BE2C (cell line): ENCODE measurements at regions not wholly inside any gene's neighbourhood (a gene's known extent, or its start where the extent isn't known, plus 50 kb on each side); places are given as distances from the start of the nearest gene placed in this dataset.

Experiments used
- DNase-seq: peaks from one replicate; pipeline ENCODE4 v3.0.0-alpha.2; 2020
- H3K27me3 ChIP-seq: fragments of 250-450 bp; sonication (Bioruptor Pico); 2 replicates; pipeline ENCODE4 v1.5.1; 2020; ENCODE audit warnings: mild to moderate bottlenecking
- H3K36me3 ChIP-seq: fragments of 250-450 bp; sonication (Bioruptor Pico); 2 replicates; pipeline ENCODE4 v1.5.1; 2020; ENCODE audit warnings: mild to moderate bottlenecking
- H3K4me1 ChIP-seq: fragments of 250-450 bp; sonication (Bioruptor Pico); 2 replicates; pipeline ENCODE4 v1.5.1; 2020
- H3K4me3 ChIP-seq: 2 replicates; pipeline ENCODE4 v1.5.1; 2011; ENCODE audit warnings: low read depth, low read length
- H3K9me3 ChIP-seq: fragments of 250-450 bp; sonication (Bioruptor Pico); 2 replicates; pipeline ENCODE4 v1.5.1; 2020
- TF ChIP-seq, protein P1 (sequence below): IDR thresholded peaks from 2 replicates; pipeline ENCODE4 v1.5.1; 2012; ENCODE audit warnings: mild to moderate bottlenecking, low read depth, low read length

DNA sequence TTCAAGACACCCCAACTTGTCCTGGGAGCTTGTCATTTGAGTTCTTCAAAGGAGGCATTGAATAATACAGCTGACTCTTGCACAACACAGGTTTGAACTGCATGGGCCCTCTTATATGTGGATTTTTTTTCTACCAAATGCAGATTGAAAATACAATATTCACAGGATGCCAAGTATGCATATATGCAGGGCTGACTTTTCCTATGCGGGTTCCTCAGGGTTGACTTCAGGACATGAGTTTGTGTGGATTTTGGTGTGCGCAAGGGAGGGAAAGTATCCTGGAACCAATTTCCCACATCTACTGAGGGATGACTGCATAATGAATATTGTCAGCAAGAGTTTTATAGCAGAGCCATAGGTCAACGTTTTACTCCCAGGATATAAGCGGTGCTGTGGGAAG, 70.0 kb upstream of the RALY start:
- TF ChIP-seq, protein P1, sequence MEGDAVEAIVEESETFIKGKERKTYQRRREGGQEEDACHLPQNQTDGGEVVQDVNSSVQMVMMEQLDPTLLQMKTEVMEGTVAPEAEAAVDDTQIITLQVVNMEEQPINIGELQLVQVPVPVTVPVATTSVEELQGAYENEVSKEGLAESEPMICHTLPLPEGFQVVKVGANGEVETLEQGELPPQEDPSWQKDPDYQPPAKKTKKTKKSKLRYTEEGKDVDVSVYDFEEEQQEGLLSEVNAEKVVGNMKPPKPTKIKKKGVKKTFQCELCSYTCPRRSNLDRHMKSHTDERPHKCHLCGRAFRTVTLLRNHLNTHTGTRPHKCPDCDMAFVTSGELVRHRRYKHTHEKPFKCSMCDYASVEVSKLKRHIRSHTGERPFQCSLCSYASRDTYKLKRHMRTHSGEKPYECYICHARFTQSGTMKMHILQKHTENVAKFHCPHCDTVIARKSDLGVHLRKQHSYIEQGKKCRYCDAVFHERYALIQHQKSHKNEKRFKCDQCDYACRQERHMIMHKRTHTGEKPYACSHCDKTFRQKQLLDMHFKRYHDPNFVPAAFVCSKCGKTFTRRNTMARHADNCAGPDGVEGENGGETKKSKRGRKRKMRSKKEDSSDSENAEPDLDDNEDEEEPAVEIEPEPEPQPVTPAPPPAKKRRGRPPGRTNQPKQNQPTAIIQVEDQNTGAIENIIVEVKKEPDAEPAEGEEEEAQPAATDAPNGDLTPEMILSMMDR: no peak
- Histone ChIP-seq H3K9me3 (no peaks in the 10 kb centered on the region), H3K4me1 (peaks cover 9% of the 10 kb centered on the region)

DNA sequence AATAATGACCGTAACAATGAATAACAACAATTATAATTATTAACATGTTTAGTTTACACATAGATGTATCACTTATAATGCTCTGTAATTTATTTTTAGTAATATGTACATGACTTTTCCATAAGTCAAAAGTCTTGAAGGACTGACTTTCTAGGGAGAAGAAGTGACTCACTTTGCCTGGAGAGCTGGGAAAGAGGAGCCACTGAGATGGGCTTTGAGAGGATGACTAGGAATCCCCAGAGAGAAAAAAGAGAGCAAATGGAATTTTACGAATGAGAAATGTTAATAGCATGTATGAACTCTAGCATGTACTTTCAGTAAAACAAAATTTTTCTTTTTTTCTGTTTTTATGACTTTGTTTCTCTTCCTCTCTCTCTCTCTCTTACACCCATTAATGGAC, 67.8 kb upstream of the RALY start:
- Histone ChIP-seq H3K4me3 (no peak overlapping the region), H3K27me3 (no peaks in the 10 kb centered on the region), H3K9me3 (no peaks in the 10 kb centered on the region), H3K36me3 (no peaks in the 10 kb centered on the region), H3K4me1 (peaks cover 9% of the 10 kb centered on the region)
- DNase-seq: no peak
- TF ChIP-seq, protein P1: no peak

More for the DNA sequence above, 70.0 kb upstream of the RALY start:
- Histone ChIP-seq H3K36me3 (no peaks in the 10 kb centered on the region), H3K4me3 (no peak overlapping the region), H3K27me3 (no peaks in the 10 kb centered on the region)
- DNase-seq: no peak

DNA sequence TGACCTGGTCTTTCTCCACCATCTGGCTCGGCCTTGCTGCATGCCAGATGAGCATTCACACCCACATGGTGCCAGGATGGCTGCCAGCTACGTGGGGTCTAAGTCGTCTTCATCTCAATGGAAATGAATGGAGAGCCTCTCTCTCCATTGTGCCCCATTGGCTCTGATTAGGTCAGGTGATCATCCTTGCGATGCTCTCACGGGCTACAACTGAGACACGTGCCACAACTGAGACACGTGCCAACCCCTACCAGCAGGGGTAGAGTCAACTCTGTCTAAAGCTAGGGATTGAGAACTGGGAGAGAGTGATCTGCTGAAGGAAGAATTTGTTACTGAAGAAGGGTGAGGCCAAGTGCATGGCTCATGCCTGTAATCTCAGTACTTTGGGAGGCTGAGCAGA, 67.3 kb upstream of the RALY start:
- no peak overlapping the region for H3K4me3 ChIP-seq
- H3K4me1 ChIP-seq: peaks cover 9% of the 10 kb centered on the region
- TF ChIP-seq, protein P1: no peak
- no peak for DNase-seq
- no peaks in the 10 kb centered on the region for H3K36me3 ChIP-seq
- no peaks in the 10 kb centered on the region for H3K27me3 ChIP-seq
- no peaks in the 10 kb centered on the region for H3K9me3 ChIP-seq

DNA sequence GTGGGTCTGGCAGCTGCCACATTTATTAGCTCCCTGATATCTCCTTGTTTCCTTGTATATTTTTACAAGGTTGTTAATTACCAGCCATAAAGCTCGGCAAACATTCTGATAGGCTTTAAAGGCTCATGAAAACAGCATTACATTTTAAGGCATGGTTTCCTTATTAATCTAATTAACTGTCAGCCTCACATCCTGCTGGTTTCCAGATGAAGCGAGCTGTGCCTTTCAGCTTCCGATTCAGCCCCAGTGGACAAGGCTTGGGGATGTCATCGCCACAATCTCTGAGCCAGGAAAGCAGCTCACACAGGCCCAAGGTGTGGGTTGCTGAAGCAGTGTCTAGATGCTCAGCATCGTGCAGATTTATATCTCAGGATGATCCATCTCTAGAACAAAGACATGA, 66.0 kb upstream of the RALY start:
- TF ChIP-seq, protein P1: no peak
- no peaks in the 10 kb centered on the region for H3K36me3 ChIP-seq
- H3K9me3 ChIP-seq: no peaks in the 10 kb centered on the region
- peak; percentile 72 for DNase-seq
- H3K4me1 ChIP-seq: peaks cover 9% of the 10 kb centered on the region
- H3K4me3 ChIP-seq: no peak overlapping the region
- H3K27me3 ChIP-seq: no peaks in the 10 kb centered on the region

DNA sequence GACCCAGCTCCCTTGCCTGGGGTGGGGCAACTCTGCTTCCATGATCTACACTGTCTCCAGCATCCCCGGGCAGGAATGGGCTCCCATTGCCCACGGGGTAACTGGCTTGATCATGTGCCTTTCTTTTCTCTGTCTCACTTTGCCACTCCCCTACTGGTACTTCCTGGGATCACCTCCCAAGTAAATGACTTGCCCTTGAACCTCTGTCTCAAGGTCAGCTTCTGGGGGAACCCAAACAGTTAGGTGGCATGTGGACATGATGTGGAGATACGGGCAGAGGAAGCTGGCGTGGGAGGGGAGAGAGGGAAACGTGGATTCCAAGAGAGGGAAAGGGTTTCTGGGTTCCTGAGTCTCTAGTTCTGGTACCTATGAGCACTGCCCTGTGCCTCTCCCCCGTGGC, 63.8 kb upstream of the RALY start:
- Histone ChIP-seq H3K4me1 (peaks cover 9% of the 10 kb centered on the region), H3K9me3 (no peaks in the 10 kb centered on the region), H3K4me3 (no peak overlapping the region), H3K36me3 (no peaks in the 10 kb centered on the region), H3K27me3 (no peaks in the 10 kb centered on the region)
- DNase-seq: no peak
- TF ChIP-seq, protein P1: no peak

DNA sequence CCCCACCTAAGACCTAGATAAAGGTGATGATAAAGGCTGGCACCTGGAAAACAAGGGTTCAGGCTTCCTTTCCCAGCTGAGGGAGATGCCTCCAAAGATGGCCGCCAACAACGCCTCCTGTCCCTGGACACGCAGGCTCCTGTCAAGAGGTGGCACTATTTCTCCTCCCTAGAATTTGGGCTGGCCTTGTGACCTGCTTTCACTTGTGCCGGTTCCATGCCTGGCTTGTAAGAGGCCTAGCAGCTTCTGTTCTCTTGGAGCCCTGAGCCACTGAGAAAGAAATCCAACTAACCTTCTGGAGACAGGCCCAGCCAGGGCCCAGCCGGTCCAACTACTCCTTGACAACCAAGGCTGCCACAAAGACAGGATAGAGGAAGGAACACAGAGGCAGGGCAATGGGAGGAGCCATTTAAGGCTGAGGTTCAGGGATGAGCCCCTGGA, 60.2 kb upstream of the RALY start:
- no peaks in the 10 kb centered on the region for H3K27me3 ChIP-seq
- no peaks in the 10 kb centered on the region for H3K4me1 ChIP-seq
- peak; percentile 54 for DNase-seq
- no peaks in the 10 kb centered on the region for H3K9me3 ChIP-seq
- no peak overlapping the region for H3K4me3 ChIP-seq
- TF ChIP-seq, protein P1: peak; percentile 62
- H3K36me3 ChIP-seq: no peaks in the 10 kb centered on the region
